NCI-H446 (cell line): ENCODE measurements at regions not wholly inside any gene's neighbourhood (a gene's known extent, or its start where the extent isn't known, plus 50 kb on each side); places are given as distances from the start of the nearest gene placed in this dataset.
"Not testable (repeated sequence)": the region's sequence is repeated elsewhere in the genome, so short reads cannot be mapped to it uniquely, and the experiment has no call there.

ENCODE experiments used
- DNase-seq, 2 experiments: peaks; one replicate each; lab custom pipeline; 2025; lab: John Stamatoyannopoulos, UW

DNA sequence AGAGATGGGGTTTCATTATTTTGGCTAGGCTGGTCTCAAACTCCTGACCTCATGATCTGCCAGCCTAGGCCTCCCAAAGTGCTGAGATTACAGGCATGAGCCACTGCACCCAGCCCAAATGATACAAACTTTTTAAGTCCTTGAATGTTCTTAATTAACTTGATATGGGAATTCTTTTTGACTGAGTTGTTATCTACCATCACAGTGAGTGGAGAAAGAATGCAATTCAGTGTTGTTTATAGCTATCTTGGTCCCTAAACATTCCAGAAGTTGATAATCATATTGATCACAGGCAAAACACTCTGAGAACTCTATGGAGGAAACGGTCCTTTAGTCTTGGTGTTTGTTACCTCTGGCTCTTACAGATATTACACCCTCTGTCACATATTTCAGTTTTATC lies 1072.5 kb downstream of the SUCLG1 start:
- DNase-seq = no peak

DNA sequence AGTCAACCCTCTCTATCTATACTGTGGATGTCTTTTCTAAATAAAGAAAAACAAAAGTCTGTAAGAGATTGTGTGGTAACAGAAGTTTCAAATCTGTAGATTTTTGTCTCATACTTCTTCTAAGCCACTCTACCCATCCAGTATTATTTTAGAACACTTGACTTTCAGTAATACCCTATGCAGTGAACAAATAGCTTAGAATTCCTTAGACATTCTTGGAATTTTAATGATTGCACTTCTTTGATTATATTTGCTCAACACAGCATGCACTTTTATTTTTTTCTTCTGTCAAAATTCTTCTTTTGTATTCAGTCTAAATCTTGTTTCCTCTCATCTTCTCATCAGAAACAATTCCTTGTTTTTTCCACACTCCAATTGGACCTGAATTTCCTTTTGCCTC lies 1080.2 kb downstream of the SUCLG1 start:
- DNase-seq = no peak

DNA sequence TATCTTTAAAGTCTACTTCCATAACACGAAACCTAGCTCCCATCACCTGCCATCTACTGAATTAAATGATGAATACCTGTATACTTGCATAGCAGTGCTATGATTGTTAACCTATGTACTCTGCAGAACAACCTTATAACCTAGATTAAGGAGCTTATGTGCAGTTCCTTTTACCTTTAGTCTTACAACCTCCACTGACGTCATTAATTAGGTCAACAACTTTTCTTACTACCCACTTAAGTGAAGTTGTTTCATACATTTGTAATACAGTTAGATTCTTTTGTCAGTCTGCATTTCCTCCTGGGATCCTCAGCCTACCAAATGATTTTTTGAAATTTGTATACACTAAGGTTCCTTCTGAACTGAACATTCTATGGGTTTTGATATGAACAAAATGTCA lies 1082.3 kb downstream of the SUCLG1 start:
- no peak for DNase-seq

DNA sequence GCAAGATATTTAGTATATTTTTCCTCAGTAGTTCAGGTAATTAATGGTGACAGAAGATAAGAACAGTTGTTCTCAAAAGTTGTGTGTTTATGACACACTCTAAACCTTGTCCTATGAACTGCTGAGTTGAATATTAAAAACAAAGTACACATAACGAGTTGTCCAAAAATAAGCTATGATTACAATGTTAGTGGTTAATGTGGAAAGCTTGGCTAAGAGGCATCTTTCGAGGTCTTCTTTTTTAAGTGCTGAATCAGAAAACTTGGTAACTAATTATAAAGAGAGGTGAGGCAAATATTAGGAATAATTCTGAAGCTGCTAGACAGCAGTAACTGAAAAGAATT lies 1088.7 kb downstream of the SUCLG1 start:
- DNase-seq = no peak

DNA sequence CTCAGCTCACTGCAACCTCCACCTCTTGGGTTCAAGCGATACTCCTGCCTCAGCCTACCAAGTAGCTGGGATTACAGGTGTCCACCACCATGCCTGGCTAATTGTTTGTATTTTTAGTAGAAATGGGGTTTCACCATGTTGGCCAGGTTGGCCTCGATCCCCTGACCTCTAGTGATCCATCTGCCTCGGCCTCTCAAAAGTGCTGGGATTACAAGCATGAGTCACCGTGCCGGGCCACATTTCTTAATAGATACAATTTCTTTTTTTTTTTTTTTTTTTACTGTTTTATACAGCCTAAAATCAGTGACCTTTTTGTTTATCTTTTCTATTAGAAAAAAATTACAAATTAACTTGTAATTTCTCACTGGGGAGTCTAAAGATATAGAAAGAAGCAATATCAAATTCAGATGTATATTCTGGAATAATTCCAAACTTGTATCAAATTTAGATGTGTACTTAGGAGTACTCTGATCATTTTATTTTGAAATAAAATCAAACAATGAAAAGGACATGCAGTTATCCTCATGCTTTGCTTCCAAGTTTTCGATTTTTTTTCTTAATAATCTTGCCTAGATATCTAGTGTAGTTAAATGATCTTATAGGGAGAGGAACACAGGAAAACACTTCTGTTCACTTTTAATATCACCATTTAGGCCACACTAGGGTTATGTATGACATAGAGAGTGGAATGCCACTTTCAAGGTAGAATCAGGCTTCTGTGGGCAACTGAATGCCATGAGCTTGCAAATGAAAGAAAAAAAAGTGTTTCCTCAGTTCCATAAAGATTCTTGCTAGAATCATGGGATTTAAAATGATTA lies 1089.3 kb downstream of the SUCLG1 start:
- no peak for DNase-seq

DNA sequence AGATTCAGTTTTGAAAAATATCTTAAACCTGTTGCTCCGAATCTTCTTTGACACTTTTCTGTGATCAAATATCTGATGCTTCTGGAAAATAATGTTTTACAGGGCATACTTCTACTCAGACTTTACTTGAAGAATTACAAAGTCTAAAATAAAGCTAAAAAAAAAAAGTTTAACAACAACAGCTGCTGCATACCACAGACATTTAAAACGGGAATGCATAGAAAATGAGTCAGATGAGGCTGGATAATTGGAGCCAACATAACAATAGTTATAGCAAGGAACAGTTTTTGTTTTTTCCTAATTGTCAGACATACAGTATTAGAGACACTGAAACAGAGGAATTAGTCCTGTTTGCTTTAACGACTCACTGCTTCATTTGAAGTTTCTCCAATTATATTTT lies 1090.2 kb downstream of the SUCLG1 start:
- DNase-seq = no peak

DNA sequence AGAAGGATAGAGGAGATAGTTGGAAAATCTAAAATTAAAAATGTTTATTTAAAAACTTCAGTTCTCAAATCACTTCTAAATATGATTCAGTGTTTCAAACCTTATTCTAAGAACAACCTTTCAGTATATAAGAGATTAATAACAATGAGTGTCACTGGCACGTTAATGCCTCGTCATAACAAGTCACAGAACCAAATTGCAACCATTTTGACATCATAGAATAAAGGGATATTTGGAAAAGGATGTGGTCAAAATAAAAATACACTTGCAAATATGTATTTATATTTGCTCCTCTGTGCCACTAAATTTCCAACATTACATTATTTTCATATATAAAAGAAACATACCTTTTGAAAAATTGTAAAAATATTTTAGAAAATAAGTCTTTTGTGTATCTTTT lies 1090.6 kb downstream of the SUCLG1 start:
- no peak for DNase-seq

DNA sequence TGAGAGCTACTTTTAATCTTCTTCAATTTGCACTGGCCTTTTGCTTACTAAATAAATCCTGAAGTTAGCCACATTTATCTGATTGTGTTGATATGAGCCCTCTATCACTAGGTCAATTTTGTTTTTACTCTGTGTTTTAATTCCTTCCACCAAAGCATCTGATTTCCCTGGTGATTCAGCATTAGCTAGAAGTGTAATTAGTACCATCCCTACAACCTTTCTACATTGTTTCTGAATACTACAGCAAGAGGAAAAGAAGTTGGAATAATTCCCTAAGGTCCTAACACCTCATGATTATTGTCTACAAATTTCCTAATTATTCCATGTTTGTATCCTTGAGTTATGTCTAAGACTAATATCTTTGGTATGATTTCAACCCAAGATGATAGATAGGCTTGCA lies 1093.6 kb downstream of the SUCLG1 start:
- DNase-seq = no peak

DNA sequence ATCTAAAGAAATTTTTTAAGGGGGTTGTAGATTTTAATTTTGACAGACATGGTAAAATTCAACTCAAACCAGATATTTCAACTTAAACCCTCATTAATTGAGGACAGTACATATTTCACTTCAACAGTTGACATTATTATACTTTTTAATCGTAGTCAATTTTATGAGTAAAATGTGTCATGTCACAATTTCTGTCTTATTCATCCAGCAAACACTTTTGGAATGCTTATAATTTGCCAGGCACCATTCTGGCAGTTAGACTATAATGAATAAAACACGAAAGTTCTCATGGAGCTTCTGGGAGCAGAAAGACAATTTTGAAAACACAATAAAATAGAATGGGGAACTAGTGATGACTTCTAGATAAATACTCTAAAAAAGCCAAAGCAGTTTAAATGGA lies 1094.8 kb downstream of the SUCLG1 start:
- DNase-seq = no peak

DNA sequence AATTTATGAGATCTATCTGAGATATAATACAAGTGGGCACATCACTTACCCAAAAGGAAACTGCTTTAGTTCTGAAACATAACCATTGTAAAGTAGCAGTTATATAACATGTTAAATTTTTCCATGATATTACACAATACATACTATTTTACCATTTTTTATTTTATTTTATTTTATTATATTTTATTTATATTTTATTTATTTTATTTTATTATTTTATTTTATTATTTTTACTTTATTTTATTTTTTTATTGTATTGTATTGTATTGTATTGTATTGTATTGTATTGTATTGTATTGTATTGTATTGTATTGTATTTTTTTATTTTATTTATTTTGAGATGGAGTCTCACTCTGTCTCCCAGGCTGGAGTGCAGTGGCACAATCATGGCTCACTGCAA lies 1095.9 kb downstream of the SUCLG1 start:
- DNase-seq = not testable (repeated sequence)

DNA sequence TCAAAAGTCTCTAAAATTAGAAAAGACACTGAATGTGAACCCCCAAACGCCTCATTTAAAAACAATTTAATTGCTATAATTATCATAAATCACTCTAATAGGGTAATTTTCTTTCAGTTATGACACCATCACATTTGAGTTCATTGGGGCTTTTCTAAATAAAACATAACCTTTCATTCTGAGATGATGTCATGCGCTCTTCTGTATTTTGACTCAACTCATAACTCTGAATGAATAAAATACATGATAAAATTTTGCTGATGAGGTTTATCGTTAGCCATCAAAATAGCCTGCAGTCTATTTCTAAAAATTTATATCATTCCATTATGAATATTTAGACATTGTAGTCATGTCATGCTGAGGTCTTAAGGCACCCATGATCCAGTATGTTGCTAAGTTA lies 1099.7 kb downstream of the SUCLG1 start:
- no peak for DNase-seq

DNA sequence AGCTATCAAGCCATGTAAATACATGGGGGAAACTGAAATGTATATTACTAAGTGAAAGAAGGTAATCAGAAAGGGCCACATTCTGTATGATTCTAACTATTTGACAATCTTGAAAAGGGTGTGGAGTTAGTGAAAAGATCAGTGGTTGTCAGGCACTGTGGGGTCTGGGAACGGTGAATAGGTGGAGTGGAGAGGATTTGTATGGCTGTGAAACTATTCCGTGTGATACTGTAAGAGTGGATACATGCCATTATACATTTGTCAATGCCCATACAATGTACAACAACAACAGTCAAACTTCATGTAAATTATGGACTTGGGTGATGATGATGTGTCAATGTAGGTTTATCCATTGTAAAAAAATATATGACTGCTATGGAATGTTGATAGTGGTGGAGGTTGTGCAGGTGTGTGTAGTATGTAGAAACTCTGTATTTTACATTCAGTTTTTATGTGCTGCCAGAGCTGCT lies 1116.2 kb downstream of the SUCLG1 start:
- no peak for DNase-seq

DNA sequence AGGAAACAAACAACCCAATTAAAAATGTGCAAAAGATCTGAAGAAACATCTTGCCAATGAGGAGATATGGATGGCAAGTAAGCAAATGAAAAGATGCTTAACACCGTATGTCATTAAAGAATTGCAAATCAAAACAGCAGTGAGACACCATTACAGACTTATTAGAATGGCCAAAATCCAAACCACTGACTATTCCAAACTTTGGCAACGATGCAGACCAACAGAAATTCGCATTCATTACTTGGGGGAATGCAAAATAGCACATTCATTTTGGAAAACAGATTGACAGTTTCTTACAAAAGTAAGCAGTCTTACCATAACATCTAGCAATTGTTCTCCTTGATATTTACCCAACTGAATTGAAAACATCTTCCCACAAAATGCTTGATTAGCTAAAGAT lies 1118.7 kb downstream of the SUCLG1 start:
- peak in 1 of 2 experiments; percentile 1 for DNase-seq

DNA sequence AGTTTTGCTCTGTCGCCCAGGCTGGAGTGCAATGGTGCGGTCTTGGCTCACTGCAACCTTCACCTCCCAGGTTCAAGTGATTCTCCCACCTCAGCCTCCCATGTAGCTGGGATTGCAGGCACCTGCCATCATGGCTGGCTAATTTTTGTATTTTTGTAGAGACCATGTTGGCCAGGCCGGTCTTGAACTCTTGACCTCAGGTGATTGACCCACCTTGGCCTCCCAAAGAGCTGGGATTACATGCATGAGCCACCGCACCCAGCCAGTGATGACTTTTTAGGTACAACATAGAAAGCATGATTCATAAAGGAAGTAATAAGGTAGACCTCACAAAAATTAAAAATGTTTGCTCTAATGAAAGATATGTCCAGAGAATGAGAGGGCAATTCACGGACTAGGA lies 1119.1 kb downstream of the SUCLG1 start:
- not testable (repeated sequence) for DNase-seq

DNA sequence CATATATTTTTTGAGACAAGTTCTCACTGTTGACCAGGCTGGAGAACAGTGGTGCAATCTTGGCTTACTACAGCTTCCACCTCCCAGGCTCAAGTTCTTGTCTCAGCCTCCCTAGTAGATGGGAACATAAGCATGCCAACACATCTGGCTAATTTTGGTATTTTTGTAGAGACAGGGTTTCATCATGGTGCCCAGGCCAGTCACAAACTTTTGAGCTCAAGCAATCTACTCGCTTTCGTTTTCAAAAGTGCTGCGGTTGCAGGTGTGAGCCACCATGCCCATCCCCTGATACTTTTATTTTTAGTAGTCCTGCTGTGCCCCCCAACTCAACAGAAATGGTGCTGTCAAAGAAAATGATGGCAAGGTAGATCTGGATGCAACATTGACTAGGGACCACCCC lies 1127.3 kb downstream of the SUCLG1 start:
- no peak for DNase-seq

DNA sequence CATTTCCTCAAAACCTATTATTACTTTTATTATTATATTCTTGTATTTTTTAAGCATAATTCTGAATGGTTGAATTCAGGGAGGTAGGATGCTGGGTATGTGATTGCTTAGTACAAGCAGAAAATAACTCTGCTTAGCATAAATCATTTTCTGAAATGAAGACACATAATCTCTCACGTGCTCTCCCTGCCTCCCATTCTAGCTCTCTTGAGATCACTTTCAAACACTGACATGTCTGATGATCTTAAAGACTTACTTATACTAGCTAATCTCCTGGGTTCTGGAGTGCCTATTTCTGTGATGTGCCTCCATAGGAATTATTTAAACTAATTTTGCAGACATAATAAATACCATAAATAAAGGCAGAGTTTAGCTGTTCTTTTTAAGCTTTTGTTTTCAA lies 1136.0 kb downstream of the SUCLG1 start:
- no peak for DNase-seq

DNA sequence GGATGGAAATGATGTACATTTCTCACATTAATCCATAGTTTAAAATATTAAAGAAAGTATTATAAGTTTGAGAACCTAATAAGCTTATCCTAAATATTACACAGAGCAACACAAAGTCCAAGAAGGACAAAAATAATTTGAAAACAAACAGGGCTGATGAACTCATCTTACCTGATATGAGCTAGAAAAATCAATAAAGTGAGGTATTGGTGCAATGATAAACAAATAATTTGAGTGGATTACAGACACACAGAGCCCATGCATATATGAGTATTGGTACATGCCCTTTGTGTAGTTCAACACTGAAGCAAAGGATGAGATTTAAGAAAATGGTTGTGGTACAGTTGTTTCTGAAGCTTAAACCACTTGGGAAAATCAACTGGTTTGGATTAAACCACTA lies 1139.0 kb downstream of the SUCLG1 start:
- no peak for DNase-seq

DNA sequence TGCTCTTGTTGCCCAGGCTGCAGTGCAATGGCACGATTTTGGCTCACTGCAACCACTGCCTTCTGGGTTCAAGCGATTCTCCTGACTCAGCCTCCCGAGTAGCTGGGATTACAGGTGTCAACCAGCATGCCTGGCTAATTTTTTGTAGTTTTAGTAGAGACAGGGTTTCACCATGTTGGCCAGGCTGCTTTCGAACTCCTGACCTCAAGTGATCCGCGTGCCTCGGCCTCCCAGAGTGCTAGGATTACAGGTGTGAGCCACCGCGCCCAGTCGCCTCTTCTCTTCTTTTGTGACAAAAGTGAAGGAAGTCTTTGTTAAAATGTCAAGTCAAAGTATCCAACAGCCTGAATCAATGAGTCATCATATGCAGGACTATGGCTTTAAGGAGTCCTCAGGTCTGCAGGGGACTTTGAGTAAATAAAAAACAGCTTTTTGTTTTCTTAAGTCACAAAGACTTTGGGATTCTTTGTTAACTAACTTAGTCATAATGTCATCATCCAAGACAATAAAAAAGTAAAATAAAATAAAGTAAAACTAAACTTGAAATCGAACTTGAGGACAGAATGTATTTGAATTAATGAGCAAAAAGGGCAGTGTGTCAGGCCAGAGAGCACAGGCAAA lies 1153.2 kb downstream of the SUCLG1 start:
- DNase-seq = no peak

DNA sequence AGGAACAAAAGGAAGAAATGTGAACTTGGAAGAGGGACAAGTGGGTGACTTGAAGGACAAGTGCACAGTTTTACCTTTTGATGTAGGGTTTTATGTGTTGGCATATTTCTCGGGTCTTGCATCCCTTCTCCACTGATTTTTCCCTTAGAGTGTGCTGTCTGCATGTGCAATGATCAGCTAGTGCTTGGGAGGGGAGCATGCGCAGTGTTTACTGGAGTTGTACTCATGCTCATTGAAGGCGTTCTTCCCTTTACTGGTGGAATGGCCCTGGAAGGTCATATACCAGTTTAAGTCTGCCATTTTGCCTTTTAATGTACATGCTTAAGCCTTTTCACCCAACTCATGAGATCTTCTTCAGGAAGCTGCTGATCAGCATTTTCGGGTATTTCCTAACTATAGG lies 1168.0 kb downstream of the SUCLG1 start:
- DNase-seq = no peak

DNA sequence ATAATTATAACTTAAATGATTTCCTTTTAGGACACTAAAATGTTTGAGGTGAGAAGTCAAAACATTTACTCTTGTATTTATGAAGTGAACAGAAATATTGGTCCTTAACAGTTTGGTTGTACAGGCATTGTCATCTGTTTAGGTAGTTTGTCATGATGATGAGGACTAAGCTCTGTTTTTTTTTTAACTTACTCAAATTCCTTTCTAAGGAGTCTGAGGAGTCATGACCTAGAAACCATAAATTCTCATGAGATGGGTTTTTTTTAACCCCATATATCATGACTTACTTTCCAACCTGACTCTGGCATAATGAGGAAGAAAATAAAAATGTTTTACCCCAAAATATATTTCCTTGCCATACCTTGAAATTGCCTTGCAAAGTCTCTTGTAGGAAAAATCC lies 1176.2 kb downstream of the SUCLG1 start:
- DNase-seq = no peak

DNA sequence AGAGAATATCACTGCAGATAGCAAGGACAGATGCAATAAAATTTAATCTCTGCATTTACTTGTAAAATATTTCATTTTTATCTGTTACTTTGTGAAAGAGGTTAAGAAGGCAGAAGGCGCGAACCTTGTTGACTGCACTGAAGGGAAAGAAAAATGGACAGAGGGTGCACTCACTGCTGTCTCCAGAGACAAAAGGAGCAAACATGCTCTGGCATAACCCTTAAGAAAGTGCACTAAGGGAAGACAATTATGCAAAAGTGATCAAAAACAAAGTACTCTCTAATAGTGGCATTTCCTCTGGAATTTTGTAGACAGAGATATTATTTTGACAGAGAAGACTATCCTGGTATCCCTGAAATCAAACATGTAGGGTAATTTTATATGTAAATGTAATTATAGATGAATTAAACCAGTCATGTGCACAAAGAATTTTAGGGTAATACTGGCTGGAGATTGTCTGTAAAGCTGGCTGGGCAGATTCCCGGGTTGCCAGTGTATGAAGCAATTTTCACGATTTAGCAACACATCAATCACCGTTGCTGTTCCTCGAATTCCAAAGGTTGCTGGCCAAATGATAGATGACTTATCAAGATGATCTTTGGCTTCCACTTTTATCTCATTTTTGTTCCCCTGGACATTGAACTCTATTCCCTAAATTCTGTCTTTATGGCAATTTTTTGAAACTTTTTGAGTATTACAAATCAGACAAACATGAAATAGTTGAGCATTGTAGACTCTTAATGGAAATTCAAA lies 1176.9 kb downstream of the SUCLG1 start:
- DNase-seq = no peak

DNA sequence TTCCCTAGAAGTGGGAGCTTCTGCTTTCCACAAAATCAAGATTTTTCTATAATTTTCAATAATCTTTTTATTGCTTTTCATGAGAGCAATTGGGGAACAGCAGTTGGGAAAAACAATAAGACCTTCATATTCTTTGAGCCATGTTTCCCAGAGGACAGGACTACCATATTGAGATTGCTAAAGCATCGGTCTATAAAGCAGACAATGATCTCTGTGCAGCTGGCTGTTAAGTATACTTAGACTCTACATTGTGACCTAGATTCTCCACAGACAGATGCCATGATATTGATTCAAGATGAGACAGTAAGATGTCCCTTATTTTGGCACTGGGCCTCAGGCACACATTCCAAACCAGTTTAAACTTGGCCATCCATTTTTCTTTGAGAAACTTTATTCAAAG lies 1178.7 kb downstream of the SUCLG1 start:
- no peak for DNase-seq

DNA sequence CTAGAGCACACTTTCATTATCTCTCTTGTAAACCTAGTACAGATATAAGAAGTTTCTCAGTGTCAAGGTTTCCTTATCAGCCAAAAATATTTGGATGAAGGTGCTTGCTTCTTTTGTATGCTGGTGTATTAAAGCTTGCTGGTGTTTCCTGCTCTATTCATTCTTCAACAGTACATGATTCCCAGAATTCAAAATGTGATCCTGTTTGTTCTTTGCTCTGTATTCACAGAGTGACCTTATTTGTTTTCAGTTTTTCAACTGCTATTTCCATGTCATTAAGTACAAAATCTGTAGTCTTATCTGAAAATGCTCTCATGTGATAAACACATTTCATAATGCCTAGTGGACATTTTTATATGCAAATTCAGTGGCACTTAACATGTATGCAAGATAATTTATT lies 1185.8 kb downstream of the SUCLG1 start:
- no peak for DNase-seq
